Right forelimb (tissue), 1 donor: ENCODE measurements at regions not wholly inside any gene's neighbourhood (a gene's known extent, or its start where the extent isn't known, plus 50 kb on each side); places are given as distances from the start of the nearest gene placed in this dataset.
A peak's percentile ranks its signal among the peaks of the same experiment; 100 is the strongest.
"Not testable (repeated sequence)": the region's sequence is repeated elsewhere in the genome, so short reads cannot be mapped to it uniquely, and the experiment has no call there.

Experiments used
- DNase-seq: peaks from one replicate; pipeline ENCODE4 v3.0.0-alpha.2; 2018

DNA sequence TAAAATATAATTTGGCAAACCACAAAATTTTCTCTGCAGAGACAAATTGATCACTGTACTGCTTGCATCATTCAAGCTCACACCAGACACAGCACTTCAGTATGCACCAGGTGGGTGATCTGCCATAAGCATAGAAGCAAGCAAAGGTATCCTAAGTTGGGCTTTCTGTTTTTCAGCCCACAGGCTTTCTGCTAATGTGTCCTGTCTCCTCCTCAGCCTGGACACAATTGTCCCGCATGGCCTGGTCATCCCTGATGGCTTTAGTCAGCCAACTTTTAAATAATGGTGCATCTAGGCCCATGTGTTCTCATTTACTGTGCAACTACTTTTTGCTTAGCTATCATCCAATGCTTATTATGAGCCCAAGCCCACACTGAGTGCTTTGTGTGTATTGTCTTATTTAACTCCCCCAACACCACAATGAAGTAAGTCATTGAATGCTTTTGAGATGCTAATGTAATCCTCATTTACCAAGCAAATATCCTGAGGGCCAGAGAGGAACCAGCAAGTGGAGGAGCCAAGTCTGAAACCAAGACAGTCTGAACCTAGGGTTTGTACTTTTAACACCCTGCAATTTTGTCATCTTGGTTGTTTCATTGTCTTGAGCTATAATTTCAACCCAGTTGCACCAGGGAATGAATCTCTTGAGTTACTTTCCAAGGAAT is 111.2 kb upstream of the SETBP1 start:
- no peak for DNase-seq

DNA sequence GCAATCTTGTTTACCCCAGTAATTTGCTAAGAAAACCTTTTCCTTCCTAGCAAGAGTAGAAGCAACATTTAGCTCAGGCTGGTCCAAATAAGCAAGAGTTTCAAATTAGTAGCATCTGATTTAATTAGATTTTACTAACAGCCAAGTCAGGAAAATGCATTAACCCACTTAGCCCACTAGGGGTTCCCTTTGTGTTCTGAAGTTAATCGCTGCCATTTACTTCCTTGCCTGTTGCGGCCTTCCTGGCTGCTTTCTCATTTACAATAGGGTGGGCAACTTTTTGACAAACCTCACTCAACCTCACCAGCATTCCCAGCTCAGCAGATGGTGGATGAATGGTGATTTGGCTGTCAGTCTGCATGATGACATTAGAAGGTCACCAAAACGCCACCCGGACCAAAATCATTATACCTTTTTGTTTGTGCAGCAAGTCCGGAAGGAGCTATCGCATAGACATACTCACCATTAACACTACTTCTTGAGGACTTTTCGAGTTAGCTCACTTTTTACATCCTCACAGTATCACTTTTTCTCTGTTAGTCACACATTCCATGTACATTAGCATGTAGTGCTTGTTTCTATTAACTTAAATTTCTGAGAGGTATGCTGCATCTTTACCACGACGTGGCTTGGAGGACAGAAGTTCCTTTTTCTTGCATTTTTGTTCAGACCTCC is 101.5 kb upstream of the SETBP1 start:
- no peak for DNase-seq

DNA sequence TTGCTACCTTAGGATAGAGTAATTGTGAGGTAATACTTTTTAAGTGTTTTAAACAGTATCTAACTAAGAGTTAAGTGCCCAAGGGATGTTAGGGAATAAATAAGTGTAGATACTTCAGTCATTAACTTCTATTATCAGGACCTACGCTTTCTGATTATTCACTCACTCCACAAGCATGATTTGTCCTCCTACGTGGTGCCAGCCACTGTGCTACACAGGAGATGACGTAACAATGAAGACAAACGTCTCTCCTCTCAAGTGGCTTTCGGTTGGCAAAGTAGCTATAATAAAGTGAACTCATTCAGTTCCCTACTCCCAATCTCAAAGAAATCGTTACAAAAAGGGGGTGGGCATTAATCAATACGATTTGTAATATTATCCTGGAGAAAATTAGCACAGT is 100.9 kb upstream of the SETBP1 start:
- no peak for DNase-seq

DNA sequence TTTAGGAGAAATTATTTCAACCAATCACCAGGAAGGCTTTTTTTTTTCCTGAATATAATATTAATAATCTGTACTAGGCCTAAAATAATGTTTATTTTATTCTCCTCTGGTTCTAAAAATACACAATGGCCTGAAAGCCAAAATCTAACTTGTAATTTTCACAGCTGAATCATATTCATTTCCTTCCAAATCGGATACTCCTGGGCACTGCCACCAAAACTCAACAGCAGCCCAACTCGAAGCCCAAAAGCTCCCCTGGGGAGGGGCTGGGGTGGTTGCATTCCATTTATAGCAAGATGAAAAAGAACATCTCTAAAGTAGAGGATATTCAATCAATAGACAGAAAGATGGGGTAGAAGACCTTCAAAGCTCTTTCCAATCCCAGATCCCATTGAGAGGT is 100.5 kb upstream of the SETBP1 start:
- no peak for DNase-seq

DNA sequence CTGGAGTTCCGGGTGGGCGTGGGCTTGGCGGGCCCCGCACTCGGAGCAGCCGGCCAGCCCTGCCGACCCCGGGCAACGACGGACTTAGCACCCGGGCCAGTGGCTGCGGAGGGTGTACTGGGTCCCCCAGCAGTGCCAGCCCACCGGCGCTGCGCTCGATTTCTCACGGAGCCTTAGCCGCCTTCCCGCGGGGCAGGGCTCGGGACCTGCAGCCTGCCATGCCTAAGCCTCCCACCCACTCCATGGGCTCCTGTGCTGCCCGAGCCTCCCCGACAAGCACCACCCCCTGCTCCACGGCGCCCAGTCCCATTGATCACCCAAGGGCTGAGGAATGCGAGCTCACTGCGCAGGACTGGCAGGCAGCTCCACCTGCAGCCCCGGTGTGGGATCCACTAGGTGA is 99.9 kb upstream of the SETBP1 start:
- DNase-seq, result not testable (repeated sequence)

DNA sequence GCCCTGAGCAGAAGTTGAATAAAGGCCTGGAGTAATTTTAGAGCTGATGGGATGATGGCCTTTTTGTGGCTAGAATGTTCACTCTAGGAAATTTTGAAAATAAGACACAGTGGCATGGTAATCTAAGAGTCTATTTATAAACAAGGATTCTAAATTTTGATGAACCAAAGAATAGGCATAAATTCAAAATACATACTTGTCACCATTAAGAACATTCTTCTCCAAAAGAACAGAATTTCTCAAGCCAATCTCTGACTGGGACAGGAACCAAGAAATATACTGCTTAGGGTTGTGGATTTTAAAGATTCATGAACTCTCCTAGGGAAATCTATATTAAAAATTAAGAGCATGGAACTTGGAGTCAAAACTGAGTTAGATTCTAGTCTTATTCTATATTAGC is 98.2 kb upstream of the SETBP1 start:
- no peak for DNase-seq

DNA sequence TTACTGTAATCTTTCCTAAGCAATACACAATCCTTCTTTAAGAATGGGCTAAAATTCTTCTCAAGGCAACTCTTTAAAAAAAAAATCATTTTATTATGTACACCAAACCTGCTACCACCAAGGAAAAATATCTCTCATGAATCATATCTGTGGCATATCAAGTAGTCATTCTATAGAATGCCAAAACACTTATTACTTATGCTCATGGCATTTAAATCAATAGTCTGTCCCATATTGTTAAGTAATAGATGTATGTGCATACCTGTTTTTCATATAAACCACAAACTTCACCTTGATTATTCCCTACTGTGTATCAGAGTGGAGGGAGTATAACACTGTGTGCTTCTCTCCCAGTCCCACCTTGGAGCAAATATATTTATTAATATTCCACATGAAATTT is 95.8 kb upstream of the SETBP1 start:
- DNase-seq, result no peak

DNA sequence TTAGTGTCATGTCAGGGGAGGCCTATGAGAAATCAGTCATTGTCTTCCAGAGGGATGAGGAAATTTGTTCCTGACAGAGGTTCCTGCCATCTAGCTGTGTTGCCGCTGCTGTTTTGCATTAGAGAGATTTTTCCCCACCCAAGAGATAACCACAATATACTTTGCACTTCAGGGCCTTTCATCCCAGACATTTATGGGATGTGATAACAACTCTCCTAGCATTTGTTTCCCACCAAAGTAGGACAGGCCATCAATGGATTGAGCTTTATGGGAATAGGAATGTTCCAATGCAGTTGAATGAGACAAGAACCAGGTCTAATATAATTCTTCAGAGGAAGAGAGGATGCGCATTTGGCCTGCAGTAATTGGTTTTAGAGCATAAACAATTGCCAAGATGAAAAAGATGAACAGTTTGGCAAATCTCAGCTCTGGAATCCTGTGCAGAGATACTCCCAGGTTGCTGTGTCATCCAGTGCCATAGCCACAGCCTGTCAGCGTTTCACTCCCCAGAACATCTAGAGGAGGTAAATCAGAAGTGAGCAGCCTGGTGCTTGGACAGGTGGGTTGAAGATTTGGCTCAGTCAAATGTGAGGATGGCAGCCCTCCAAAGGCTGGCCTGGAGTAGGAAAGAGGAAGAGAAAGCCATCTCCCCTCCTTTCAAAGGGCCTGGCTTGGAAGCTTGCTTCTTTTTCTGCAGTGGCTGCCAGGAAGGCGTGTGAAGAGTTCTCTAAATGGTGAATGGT is 93.7 kb upstream of the SETBP1 start:
- no peak for DNase-seq

DNA sequence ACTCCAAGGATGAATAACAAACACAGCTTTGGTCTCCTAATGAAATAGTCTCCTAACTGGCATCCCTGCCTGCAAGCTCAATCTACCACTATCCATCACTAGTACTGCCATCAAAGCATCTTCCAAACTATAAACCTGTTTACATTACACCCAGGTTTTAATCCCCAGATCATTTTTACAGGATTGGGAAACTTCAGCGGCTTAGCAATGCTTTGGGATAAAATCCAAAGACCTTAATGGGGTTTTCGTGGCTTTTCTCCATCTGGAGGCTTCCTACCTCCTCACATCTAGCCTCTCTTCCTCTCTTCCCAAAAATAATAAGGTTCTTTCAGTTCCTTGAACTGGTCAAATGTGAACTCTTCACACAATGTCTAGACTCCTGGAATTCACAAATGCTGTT is 92.2 kb upstream of the SETBP1 start:
- DNase-seq, result no peak

DNA sequence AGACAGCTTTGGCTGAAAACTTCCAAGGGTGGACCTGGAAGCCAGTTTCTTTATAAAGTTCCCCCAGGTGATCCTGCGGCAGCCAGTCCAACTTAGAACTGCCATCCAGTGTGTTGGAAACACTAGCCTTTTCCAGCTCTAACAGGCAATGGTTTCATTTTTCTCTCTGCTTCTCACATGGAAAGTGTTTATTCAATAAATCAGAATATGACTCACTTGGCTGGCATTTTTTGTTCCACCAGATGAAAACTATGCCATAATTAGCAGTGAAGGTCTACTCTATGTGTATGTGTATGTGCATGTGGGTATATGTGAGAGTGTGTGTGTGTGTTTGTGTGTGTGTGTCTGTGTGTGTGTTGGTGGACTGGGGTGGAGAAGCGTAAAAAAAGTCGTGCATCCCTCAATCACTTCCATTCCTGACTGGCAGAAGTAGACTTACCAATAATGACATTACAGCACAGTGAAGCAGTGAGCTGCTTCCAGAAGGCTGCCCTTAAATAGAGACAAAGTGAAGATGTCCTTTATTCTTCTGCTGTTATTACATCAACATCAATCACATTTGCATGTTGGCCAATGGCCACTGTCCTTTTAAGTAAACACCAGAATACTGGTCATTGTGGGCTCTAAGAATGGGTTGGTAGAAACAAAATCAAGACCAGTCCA is 90.9 kb upstream of the SETBP1 start:
- DNase-seq, result no peak

DNA sequence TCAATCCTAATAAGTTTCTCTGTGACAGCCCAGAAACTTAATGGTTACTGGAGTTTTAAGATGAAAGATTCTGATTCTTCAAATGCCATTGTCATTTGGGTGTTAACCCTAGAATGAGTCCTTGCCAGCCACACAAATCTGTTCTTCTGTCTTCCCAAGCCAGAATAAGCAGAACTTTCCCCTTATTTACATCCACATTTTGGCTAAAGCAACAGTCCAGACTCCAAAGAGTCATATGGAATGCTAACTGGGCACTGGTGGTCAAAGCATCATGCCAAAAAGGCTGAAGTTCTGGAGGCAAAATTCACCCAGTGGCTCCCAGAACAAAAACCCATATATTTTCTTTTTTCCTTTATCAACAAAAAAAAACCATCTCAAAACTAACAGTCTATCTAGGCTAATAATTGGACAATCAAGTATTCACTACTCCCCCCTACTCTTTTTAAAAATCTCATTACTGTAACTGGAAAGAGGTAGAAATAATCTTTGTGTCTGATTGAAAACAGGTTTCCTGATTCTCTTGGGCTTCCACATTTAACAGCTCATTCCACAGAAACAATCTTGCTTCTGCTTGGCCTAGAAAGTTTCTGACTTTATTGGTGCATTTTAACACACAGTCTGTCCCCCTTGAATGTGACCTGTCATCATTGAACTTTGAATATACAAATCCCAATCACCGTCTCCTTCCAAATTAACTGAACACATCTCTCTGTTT is 89.6 kb upstream of the SETBP1 start:
- DNase-seq, result no peak

DNA sequence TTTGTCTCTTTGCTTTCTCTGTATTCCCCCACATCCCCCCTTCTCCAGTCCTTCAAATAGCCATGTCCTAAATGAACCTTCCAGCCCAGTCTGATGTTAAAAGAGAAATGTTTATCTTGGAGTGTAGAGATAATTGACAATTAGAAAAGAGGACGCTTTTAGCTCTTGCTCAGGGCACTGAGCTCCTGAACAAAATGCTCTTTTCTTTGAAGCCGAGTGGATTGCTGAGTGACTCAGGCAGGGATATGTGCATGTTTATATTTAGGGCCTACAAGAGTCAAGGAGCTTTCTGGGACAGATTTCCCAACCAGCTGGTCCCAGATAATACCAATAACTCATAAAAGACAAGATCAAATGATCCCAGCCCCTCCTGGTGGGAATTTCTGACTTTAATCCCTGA is 88.0 kb upstream of the SETBP1 start:
- DNase-seq, result no peak

DNA sequence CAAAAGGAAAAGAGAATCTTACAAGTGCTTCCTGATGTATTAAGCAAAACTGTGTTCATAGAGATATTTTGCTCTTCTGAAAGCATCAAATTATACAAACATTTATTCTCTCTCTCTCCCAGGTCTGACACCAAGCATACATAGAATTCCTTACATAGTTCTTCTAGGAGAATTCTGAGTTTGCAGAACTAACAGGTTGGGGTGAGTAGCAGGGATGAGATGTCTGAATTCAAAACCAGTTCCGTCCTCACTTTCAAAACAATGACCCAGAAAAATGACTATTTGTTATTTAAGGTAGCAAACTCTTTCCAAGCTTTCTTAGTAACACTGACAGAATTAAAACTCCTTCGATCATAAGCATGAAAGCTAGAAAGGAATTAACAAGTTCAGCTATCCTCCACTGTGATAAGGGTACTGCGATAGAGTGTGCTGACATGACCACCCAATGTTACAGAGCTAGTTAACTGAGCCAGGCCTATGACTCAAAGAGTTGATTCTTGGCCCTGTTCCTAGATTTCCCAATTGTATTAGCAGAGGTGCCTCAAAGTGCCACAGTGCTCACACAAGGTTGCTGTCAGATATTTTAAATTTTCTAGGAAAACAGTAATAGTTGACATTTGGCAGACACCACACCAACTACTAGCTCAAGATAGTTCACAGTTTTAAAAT is 85.8 kb upstream of the SETBP1 start:
- no peak for DNase-seq

DNA sequence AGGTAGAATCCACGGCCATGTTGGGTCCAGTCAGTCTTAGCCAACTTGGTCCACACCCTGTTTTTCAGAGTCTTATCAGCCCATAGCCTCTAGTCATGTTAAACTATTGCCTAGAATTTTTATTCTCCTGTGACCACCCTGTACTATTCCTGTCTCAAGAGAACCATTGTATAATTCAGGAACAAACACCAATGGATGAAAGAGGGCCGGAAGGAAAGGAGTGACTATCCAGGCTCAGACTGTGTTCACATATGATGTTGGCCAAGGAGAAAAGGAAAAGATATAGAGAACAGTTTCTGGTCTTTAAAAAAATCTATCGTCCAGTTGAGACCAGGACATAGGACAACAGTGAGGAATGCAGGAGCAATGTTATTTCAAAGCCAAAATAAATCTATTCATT is 82.9 kb upstream of the SETBP1 start:
- no peak for DNase-seq

DNA sequence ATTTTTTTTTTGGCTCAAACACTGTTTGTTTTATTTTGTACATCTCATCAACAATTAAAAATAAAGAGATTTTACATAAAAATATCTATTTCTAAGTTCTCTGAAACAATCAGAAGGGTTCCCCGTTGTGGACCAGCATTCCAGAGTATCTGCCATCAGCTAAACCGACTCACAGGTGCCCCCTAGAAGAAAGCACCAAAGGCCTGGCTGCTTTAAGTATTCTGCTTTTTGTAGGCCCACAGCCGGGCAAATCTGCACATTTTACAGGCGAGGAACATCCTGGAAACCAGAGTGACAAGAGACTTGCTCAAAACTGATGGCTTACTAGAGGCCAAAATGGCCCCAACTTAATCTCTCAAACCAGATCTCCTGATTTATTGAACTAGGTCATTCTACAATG is 82.2 kb upstream of the SETBP1 start:
- DNase-seq, result no peak

DNA sequence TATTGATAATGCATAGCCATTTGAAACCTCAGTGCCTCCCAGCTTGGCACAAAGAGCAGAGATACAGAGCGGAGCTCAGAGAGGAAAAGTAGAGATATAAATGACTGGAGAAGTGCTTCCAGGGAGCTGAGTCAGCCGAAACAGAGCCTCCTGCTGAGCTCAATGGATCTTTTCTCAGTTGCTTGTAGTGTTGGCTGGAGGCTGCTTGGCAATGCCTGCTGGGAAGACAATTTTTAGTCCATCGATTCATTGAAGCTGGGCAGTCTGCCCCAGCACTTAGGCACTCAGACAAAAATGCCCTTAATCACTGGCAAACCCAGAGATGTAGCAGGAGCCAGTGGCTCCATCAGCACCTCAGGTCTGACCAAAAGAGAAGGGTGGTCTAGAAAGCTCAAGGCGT is 81.3 kb upstream of the SETBP1 start:
- peak; percentile 61 for DNase-seq

DNA sequence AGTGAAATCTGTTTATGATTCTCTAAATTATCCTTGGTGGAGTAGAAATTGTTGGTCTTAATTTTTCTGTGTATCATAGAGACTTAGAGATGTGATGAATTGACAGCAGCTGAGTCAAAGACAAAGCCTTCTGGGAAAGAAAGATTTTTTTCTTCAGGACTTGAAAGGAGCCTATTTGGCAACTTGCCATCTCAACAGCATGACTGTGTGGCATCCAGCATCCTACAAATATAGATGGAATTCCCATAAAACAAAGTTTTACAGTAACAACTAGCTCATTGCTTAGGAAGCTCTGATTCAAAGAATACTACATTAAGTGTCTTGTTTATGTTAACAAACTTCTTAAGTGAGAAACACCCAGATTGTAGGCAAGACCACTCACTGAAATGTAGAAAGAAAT is 79.2 kb upstream of the SETBP1 start:
- no peak for DNase-seq

DNA sequence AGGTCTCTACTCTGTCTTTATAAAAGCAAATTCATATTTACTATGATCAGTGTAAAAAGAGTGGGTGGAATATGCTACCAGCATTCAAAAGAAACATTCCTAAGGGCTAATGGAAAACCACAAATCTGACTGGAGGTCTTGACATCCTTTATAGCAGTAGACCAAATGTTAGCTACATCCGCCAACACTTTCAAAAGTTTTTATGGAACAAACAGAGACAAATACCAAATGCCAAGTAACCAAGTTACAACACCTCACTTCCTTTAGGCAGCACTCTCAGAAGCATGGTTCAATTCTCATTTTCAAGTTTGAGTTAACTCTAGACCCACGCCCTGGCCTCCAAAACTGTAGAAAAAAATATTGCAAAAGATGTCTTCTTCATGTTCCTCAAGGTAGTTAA is 78.3 kb upstream of the SETBP1 start:
- DNase-seq, result no peak

DNA sequence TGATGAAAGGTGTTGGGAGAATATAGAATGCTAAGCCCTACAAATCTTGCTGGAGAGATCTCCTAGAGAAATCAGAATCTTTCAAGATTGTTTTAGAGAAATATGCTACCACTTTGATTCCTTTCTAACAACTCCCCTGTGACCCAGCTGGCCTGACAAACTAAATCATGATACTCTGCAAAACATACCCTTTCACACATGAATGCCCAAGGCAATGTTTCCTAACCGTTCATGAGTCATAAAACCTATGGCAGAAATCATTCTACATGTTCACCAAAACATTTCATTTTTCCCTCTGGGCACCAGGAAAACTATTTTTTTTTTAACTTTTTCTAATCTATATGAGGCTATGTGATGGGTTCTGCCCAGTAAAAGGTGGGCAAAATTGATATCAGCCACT is 77.8 kb upstream of the SETBP1 start:
- DNase-seq, result no peak

DNA sequence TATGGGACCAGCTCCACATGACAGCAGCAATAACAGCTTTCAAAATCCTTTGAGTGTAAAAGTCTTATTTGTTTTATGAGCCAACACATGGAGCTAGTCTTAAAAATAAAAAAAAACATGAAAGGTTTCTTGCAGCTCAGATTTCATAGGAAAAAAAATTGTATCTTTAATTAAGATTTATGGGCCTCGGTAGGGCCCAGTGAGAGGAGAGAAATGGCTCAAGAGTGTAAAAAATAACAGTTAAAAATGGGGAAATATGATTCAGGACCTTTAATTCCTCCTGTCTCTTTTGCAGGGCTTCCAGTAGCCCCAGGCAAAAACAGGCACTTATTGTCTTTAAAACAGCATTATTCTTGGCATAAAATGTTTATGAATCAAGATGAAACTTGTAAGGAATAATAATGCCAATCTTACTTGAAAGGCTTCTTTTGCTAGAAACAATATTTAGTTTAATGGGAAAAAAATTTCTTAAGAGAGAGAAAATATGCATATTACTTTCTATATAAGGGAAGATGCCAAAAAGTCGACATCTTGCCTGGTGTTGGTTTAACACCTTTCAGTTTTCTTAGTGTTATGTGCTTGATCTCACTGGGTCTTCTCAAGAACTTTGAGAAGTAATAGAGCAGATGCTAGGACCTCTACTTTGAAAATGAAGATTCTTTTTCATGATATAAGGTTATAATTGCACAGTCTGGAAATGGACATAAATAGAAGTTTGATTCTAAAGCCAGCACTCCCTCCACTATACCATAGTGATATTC is 71.3 kb upstream of the SETBP1 start:
- no peak for DNase-seq

DNA sequence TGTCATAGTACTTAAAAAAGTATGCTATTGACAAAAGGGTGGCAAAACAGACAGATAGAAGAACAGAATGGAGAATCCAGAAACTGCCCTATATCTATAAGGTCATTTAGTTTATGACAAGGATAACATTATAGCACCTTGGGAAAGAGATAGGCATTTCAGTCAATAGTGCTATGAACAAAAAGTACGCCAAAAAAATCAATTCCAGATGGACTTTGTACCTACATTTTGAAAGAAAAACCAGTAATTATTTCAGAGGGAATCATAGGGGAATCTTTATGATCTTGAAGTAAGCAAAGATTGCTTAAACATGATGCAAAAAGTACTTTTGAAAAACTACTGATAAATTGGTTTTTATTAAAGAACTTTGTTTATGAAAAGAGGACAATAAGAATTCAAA is 59.9 kb upstream of the SETBP1 start:
- no peak for DNase-seq

DNA sequence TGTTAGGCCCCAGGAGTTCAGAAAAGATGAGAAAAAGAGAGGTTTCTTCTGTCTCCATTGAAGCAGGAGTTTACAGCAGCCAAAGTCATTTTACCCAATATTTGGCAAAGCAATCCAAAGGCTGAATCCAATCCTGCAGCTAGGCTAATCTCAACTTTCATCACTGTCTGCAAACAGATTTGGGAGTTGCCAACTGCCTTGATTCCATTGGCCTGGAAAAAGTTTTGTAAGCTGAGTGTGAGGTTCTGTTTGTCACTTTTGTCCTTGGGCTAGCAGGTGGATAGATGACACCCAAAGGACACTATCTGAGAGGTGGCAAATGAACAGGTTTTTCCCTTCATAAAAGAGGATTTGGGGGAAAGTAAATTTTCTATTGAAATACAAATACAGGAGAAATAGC is 56.6 kb upstream of the SETBP1 start:
- DNase-seq, result no peak
